IPS DF 6.9 (cell line): ENCODE measurements at regions not wholly inside any gene's neighbourhood (a gene's known extent, or its start where the extent isn't known, plus 50 kb on each side); places are given as distances from the start of the nearest gene placed in this dataset.

Experiments
- DNase-seq: peaks from one replicate; pipeline ENCODE4 v3.0.0-alpha.2; 2013; ENCODE audit warnings: low read depth, low spot score
- H3K27ac ChIP-seq: one replicate; pipeline ENCODE4 v1.5.1; 2013; ENCODE audit warnings: low read length, control low read depth
- H3K27me3 ChIP-seq: 2 replicates; pipeline ENCODE4 v1.6.1; 2013; ENCODE audit warnings: mild to moderate bottlenecking, low read length; ENCODE audit not compliant: control insufficient read depth, insufficient read depth
- H3K36me3 ChIP-seq: 2 replicates; pipeline ENCODE4 v1.6.1; 2013; ENCODE audit warnings: low read length; ENCODE audit not compliant: control insufficient read depth, insufficient read depth
- H3K4me1 ChIP-seq: 2 replicates; pipeline ENCODE4 v1.6.1; 2013; ENCODE audit warnings: low read length; ENCODE audit not compliant: control insufficient read depth, insufficient read depth
- H3K4me3 ChIP-seq: 2 replicates; pipeline ENCODE4 v1.5.1; 2013; ENCODE audit warnings: mild to moderate bottlenecking, low read length
- H3K9me3 ChIP-seq: 2 replicates; pipeline ENCODE4 v1.6.1; 2013; ENCODE audit warnings: low read length, inconsistent platforms; ENCODE audit not compliant: control insufficient read depth, insufficient read depth
- WGBS: extraction: QIAGEN DNeasy Blood & Tissue Kit; methylation state at CpG from one replicate; pipeline ENCODE4 v1.1.7; 2013; ENCODE audit warnings: mixed read lengths, missing lambda C conversion rate; ENCODE audit not compliant: insufficient read length, insufficient coverage; 5-methylcytosine and 5-hydroxymethylcytosine counted together

GRCh38 chr5:20276061-20276958 lies 288.3 kb upstream of the CDH18 start:
- Histone ChIP-seq H3K27ac (no peak overlapping the region), H3K4me1 (no peaks in the 10 kb centered on the region), H3K4me3 (no peak overlapping the region), H3K27me3 (no peaks in the 10 kb centered on the region), H3K36me3 (no peaks in the 10 kb centered on the region), H3K9me3 (no peaks in the 10 kb centered on the region)
- WGBS = no CpG with 5 or more reads among the region's 3 CpGs
- DNase-seq = peak; percentile 1

GRCh38 chr5:20266066-20266465 lies 278.1 kb upstream of the CDH18 start:
- no peaks in the 10 kb centered on the region for H3K9me3 ChIP-seq
- DNase-seq = no peak
- H3K4me3 ChIP-seq = no peak overlapping the region
- H3K4me1 ChIP-seq = no peaks in the 10 kb centered on the region
- no peaks in the 10 kb centered on the region for H3K27me3 ChIP-seq
- no peak overlapping the region for H3K27ac ChIP-seq
- WGBS = no CpG with 5 or more reads among the region's 2 CpGs
- no peaks in the 10 kb centered on the region for H3K36me3 ChIP-seq

GRCh38 chr5:20262896-20263295 lies 274.9 kb upstream of the CDH18 start:
- Histone ChIP-seq H3K4me3 (no peak overlapping the region), H3K9me3 (no peaks in the 10 kb centered on the region), H3K27me3 (no peaks in the 10 kb centered on the region), H3K27ac (no peak overlapping the region), H3K36me3 (no peaks in the 10 kb centered on the region), H3K4me1 (no peaks in the 10 kb centered on the region)
- DNase-seq = no peak
- WGBS = no CpG with 5 or more reads among the region's 3 CpGs

DNA sequence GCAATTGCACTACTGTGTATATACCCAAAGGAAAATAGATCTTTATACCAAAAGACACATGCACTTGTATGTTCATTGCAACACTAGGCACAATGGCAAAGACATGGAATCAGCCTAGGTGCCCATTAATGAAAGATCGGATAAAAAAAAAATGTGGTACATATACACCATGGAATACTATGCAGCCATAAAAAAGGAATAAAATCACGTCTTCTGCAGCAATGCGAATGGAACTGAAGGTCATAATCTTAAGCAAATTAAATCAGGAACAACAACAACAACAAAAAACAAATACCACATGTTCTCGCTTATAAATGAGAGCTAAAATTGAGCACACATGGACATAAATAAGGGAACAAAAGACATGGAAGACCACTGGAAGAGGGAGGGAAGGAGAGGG lies 266.7 kb upstream of the CDH18 start:
- no peak overlapping the region for H3K4me3 ChIP-seq
- H3K27me3 ChIP-seq = no peaks in the 10 kb centered on the region
- WGBS = no CpG with 5 or more reads among the region's 4 CpGs
- no peaks in the 10 kb centered on the region for H3K9me3 ChIP-seq
- no peak for DNase-seq
- H3K27ac ChIP-seq = no peak overlapping the region
- H3K36me3 ChIP-seq = no peaks in the 10 kb centered on the region
- H3K4me1 ChIP-seq = no peaks in the 10 kb centered on the region

DNA sequence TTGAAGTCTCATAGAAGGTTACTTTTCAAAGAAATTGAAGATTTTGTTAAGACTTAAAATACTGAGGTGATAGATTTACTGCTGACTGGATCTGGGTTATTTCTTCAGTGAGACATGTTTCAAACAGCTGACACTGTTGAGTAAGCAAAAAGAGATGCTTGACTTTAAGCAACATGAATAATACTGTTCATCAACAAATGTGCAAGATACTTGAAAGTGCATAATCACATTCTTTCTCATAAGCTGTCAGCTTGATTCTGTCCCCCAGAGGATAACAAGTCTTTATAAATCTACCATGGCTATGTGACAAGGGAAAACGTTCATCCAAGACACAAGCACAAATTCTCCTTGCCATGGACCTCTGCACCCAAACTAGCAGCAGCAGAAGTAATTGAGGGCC lies 260.1 kb upstream of the CDH18 start:
- Histone ChIP-seq H3K4me3 (no peak overlapping the region), H3K4me1 (no peaks in the 10 kb centered on the region), H3K36me3 (no peaks in the 10 kb centered on the region), H3K9me3 (no peaks in the 10 kb centered on the region), H3K27me3 (no peaks in the 10 kb centered on the region), H3K27ac (no peak overlapping the region)
- no peak for DNase-seq
- no CpG with 5 or more reads among the region's 1 CpG for WGBS

DNA sequence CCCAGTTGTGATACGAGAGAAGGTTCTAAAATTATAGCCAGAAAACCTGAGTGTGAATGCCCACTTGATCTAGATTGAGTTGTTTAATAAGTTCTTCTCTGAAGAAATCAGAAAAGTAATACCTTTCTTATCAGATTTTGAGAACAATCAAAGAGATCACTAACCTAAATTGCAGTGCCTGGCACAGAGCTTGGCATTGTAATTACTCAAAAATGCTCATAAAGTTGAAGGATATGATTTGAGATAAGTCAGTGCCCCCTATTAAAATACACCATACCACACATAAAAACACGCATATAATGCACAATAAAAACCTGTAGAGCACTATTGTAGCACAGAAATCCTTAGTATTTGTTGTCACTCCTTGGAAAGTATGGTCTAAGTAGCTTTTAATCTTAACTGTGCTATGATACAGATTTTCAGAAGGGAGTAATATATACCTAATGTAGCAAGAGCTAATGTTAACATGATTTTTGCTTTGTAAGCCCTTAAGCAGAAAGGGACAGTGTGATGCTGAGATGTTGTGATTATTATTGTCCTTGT lies 257.5 kb upstream of the CDH18 start:
- Histone ChIP-seq H3K4me1 (no peaks in the 10 kb centered on the region), H3K27ac (no peak overlapping the region), H3K36me3 (no peaks in the 10 kb centered on the region), H3K27me3 (no peaks in the 10 kb centered on the region), H3K4me3 (no peak overlapping the region), H3K9me3 (no peaks in the 10 kb centered on the region)
- DNase-seq = no peak
- WGBS = no CpG with 5 or more reads among the region's 2 CpGs

- Histone ChIP-seq H3K9me3 (no peaks in the 10 kb centered on the region), H3K4me1 (no peaks in the 10 kb centered on the region), H3K27me3 (no peaks in the 10 kb centered on the region), H3K4me3 (no peak overlapping the region), H3K27ac (no peak overlapping the region), H3K36me3 (no peaks in the 10 kb centered on the region)
- no peak for DNase-seq
- no CpG with 5 or more reads among the region's 10 CpGs for WGBS
Measured at GRCh38 chr5:20241351-20241750, 253.4 kb upstream of the CDH18 start.

DNA sequence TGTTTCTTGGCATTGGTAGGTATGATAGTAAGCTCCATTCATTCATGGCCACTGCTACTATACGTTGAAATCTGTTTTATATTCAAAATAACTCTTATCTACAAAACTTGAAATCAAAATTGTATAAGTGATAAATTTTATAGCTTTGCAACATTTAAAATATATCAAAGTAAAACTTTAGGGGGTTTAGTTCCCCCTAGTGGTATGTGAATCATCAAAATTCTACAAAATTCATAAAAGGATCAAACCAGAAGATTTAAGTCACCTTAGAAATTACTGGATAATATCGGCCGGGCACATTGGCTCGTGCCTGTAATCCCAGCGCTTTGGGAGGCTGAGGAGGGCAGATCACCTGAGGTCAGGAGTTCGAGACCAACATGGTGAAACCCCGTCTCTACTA lies 243.0 kb upstream of the CDH18 start:
- no CpG with 5 or more reads among the region's 7 CpGs for WGBS

GRCh38 chr5:20230010-20230409 lies 242.0 kb upstream of the CDH18 start:
- Histone ChIP-seq H3K4me3 (no peak overlapping the region), H3K27ac (no peak overlapping the region)
- no CpG with 5 or more reads among the region's 1 CpG for WGBS

More for the DNA sequence above, 243.0 kb upstream of the CDH18 start:
- no peak for DNase-seq
- Histone ChIP-seq H3K27ac (no peak overlapping the region), H3K27me3 (no peaks in the 10 kb centered on the region), H3K36me3 (no peaks in the 10 kb centered on the region), H3K9me3 (no peaks in the 10 kb centered on the region), H3K4me3 (no peak overlapping the region), H3K4me1 (no peaks in the 10 kb centered on the region)

GRCh38 chr5:20229303-20230005 lies 241.5 kb upstream of the CDH18 start:
- DNase-seq = no peak
- H3K27me3 ChIP-seq = no peaks in the 10 kb centered on the region
- H3K27ac ChIP-seq = no peak overlapping the region
- no peak overlapping the region for H3K4me3 ChIP-seq
- no peaks in the 10 kb centered on the region for H3K4me1 ChIP-seq
- no CpG with 5 or more reads among the region's 2 CpGs for WGBS
- no peaks in the 10 kb centered on the region for H3K9me3 ChIP-seq
- H3K36me3 ChIP-seq = no peaks in the 10 kb centered on the region

More at GRCh38 chr5:20230010-20230409, 242.0 kb upstream of the CDH18 start:
- no peak for DNase-seq
- no peaks in the 10 kb centered on the region for H3K4me1 ChIP-seq
- H3K9me3 ChIP-seq = no peaks in the 10 kb centered on the region
- H3K27me3 ChIP-seq = no peaks in the 10 kb centered on the region
- no peaks in the 10 kb centered on the region for H3K36me3 ChIP-seq
